ENCODE measurements at regions not wholly inside any gene's neighbourhood (a gene's known extent, or its start where the extent isn't known, plus 50 kb on each side); places are given as distances from the start of the nearest gene placed in this dataset.

DNA sequence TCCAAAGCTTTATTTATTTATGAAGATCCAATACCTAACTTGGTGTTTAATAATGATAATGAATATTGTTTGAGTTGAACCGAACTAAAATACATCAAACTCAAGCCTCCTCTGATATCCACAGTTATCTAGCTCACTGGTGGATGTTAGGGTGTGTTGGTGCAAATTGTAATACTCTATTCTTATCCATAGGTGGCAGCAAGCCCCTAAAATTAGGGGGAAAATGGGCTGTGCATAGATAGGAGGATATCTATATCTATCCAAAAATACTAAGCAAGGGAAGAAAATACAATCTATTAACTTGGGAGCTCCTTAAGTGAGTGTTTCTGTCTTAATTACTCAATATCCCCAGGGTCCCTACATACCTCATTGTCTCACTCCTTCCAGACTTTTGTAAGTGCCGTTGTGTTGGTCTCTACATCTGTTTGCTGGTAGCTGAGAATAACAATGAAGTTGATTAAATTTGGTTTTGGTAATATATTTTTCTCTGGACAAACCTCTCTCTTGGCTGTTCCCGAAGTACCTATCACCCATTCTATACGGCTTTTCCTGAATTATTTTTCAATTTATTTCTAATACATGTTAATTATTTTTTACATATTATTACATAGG lies 55.0 kb upstream of the VWDE start:
- no peak for TF ChIP-seq TAF1 (IDR thresholded peaks at IDR 0.05; ENCODE audit: low read depth, low read length)
- no peak for TF ChIP-seq POU2F2 (IDR thresholded peaks at IDR 0.05; ENCODE audit: low read depth, low read length)
- TF ChIP-seq POLR2A (IDR thresholded peaks at IDR 0.05; ENCODE audit: low read depth, low read length) = no peak
- no peak for TF ChIP-seq POLR2AphosphoS5 (IDR thresholded peaks at IDR 0.05; ENCODE audit: low read depth, low read length)

Measured in GM12891 (cell line).